Mucosa of descending colon (tissue), 3 donors: ENCODE measurements at regions not wholly inside any gene's neighbourhood (a gene's known extent, or its start where the extent isn't known, plus 50 kb on each side); places are given as distances from the start of the nearest gene placed in this dataset.

Experiments used
- ATAC-seq: fragments of 200-7000 bp; cut with Tn5 transposase; one replicate; pipeline ENCODE4 v1.9.1; 2020; ENCODE audit warnings: mild to moderate bottlenecking, moderate library complexity
- DNase-seq, 3 donors: peaks; one replicate each; pipeline ENCODE4 v3.0.0-alpha.2; 2020
- H3K36me3 ChIP-seq: fragments of 200-600 bp; one replicate; pipeline ENCODE4 v1.8.0; 2021; ENCODE audit warnings: low read depth, mild to moderate bottlenecking
- H3K4me1 ChIP-seq: fragments of 200-600 bp; one replicate; pipeline ENCODE4 v1.8.0; 2021; ENCODE audit warnings: low read depth, mild to moderate bottlenecking
- H3K4me3 ChIP-seq: fragments of 200-600 bp; one replicate; pipeline ENCODE4 v1.8.0; 2021; ENCODE audit warnings: mild to moderate bottlenecking
- H3K9me3 ChIP-seq: fragments of 200-600 bp; one replicate; pipeline ENCODE4 v1.8.0; 2021; ENCODE audit warnings: mild to moderate bottlenecking
- intact Hi-C, 2 donors: fragments of 100-400 bp; cut with DNase I in 1 of 2; cut with micrococcal nuclease in 1 of 2; formaldehyde crosslinking; loops; one replicate each; pipeline versions ENCODE4 v1.11.0 to v1.11.1; 2022; cut with DNase I, micrococcal nuclease
- TF ChIP-seq, protein P1 (sequence below): fragments of 200-600 bp; IDR thresholded peaks from one replicate; pipeline ENCODE4 v1.8.0; 2022; ENCODE audit warnings: antibody characterized with exemption, mild to moderate bottlenecking
- donor health status: DM: no; HTN: no; CAD: no; lungs with moderate emphysema.
- donor health status: DM: no; HTN: no; CAD: no.
- donor health status: DM: no; HTN: yes; CAD: no.

- no peak for ATAC-seq
- Histone ChIP-seq H3K4me3 (no peak overlapping the region), H3K9me3 (no peaks in the 10 kb centered on the region), H3K4me1 (no peaks in the 10 kb centered on the region), H3K36me3 (no peaks in the 10 kb centered on the region)
- intact Hi-C loops = no loop called here
- no peak for DNase-seq
- TF ChIP-seq, protein P1, sequence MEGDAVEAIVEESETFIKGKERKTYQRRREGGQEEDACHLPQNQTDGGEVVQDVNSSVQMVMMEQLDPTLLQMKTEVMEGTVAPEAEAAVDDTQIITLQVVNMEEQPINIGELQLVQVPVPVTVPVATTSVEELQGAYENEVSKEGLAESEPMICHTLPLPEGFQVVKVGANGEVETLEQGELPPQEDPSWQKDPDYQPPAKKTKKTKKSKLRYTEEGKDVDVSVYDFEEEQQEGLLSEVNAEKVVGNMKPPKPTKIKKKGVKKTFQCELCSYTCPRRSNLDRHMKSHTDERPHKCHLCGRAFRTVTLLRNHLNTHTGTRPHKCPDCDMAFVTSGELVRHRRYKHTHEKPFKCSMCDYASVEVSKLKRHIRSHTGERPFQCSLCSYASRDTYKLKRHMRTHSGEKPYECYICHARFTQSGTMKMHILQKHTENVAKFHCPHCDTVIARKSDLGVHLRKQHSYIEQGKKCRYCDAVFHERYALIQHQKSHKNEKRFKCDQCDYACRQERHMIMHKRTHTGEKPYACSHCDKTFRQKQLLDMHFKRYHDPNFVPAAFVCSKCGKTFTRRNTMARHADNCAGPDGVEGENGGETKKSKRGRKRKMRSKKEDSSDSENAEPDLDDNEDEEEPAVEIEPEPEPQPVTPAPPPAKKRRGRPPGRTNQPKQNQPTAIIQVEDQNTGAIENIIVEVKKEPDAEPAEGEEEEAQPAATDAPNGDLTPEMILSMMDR = no peak
Measured at GRCh38 chr3:5430701-5431100, 243.2 kb downstream of the EDEM1 start.

DNA sequence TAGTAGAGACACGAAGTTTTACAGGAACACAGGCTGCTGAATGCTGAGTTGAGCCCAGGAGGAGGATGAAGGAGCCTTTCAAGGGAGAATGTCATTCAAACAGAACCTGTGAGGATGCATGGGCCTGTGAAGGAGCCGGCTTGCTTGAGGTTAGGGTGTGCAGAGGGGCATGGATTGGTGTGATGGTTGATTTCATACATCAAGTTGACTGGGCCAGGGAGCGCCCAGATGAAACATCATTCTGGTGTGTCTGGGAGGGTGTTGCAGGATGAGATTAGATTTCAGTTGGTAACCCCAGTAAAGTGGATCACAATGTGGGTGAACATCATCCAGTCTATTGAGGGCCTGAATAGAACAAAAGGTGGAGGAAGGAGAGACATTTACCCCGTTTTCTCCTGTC, 243.6 kb downstream of the EDEM1 start:
- ATAC-seq (no peak), DNase-seq (no peak)
- TF ChIP-seq, protein P1 = no peak
- H3K9me3 ChIP-seq = no peaks in the 10 kb centered on the region
- H3K36me3 ChIP-seq = no peaks in the 10 kb centered on the region
- no peak overlapping the region for H3K4me3 ChIP-seq
- intact Hi-C loops = no loop called here
- H3K4me1 ChIP-seq = no peaks in the 10 kb centered on the region

DNA sequence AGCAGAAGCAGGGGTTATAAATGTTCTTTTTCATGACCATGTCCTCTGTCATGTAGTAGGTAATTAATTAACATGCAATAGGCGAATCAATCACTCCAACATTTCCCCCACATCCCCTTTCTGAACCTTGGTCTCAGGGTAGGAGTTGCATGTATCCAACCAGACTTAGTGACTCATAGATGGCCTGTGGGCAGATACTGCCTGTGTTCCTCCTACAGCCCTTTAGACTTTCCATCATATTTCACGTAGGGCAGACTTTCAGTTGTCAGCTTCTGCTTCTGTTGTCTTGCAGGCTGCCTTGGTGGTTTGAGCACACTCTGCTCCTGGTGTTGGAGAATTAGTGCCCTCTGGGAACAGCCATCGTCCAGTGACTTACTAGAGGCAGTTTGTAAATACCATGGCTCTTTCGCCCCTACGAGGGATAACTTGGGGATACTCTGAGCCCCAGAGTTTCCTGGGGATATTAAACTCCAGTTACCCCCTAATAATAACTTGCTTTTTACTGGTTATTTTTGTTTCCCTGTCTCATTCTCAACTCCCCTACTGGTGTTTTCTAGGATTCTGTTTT, 244.4 kb downstream of the EDEM1 start:
- no peak for DNase-seq
- ATAC-seq = peak; percentile 20
- no peaks in the 10 kb centered on the region for H3K4me1 ChIP-seq

GRCh38 chr3:5437296-5437782, 249.8 kb downstream of the EDEM1 start:
- no peak for DNase-seq
- no peaks in the 10 kb centered on the region for H3K9me3 ChIP-seq
- H3K4me3 ChIP-seq = no peak overlapping the region
- ATAC-seq = no peak
- no peaks in the 10 kb centered on the region for H3K36me3 ChIP-seq
- H3K4me1 ChIP-seq = no peaks in the 10 kb centered on the region
- TF ChIP-seq, protein P1 = no peak
- intact Hi-C loops = no loop called here

More for the DNA sequence above, 244.4 kb downstream of the EDEM1 start:
- Histone ChIP-seq H3K4me3 (no peak overlapping the region), H3K36me3 (no peaks in the 10 kb centered on the region), H3K9me3 (no peaks in the 10 kb centered on the region)
- intact Hi-C loops = no loop called here
- TF ChIP-seq, protein P1 = no peak

DNA sequence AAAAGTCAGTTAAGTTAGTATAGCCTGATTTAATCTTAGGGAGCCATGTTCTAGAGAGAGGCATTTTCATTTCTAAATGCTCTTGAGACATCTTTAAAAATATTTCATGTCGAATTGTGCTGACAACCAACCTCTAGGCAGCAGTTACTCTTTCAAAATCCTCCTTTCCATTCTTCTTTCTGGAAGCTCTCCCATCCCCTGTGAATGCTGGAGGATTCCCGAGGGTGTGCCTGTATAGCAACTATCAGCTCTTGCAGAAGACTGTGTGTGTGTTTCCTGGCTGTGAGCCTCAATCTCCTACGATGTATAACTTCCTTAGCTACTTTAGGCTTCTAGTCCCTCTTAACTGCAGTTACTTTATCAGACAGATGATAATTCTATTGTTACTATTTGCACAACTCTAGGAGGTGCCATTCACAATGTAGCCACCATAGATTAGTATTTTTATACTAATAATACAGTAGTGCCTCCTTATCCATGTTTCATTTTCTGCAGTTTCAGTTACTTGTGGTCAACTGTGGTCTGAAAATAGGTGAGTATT, 250.3 kb downstream of the EDEM1 start:
- Histone ChIP-seq H3K4me1 (no peaks in the 10 kb centered on the region), H3K9me3 (no peaks in the 10 kb centered on the region), H3K36me3 (no peaks in the 10 kb centered on the region), H3K4me3 (no peak overlapping the region)
- DNase-seq (no peak), ATAC-seq (no peak)
- TF ChIP-seq, protein P1 = no peak
- intact Hi-C loops = no loop called here
